OCI-LY7 (cell line): ENCODE measurements at regions not wholly inside any gene's neighbourhood (a gene's known extent, or its start where the extent isn't known, plus 50 kb on each side); places are given as distances from the start of the nearest gene placed in this dataset.

Experiments
- CTCF ChIP-seq: fragments of 200-600 bp; sonication (generic); conservative IDR thresholded peaks from 2 replicates; pipeline ENCODE4 v1.5.1; 2014; ENCODE audit warnings: mild to moderate bottlenecking, antibody characterized with exemption, low read length, moderate library complexity, mixed read lengths
- EZH2phosphoT487 ChIP-seq: fragments of 200-600 bp; sonication (generic); IDR thresholded peaks from 2 replicates; pipeline ENCODE4 v1.6.1; 2018; ENCODE audit warnings: low read depth, borderline replicate concordance, mild to moderate bottlenecking, mixed run types, antibody characterized with exemption, low read length, moderate library complexity, mixed read lengths

- TF ChIP-seq CTCF (no peak), EZH2phosphoT487 (no peak)
Observed at GRCh38 chr1:117689997-117690625, 84.3 kb downstream of the TENT5C start.
